Nephron progenitor cell (in vitro differentiated cells): ENCODE measurements at regions not wholly inside any gene's neighbourhood (a gene's known extent, or its start where the extent isn't known, plus 50 kb on each side); places are given as distances from the start of the nearest gene placed in this dataset.

Experiments used
- DNase-seq: peaks from one replicate; pipeline ENCODE4 v3.0.0; 2021
- H3K27ac Mint-ChIP-seq: 2 replicates; pipeline ENCODE4 v1.8.0; 2021; ENCODE audit warnings: mild to moderate bottlenecking, moderate library complexity, mixed read lengths
- H3K27me3 Mint-ChIP-seq: 2 replicates; pipeline ENCODE4 v1.8.0; 2021; ENCODE audit warnings: mild to moderate bottlenecking, low read depth, mixed read lengths; ENCODE audit not compliant: poor library complexity
- H3K36me3 Mint-ChIP-seq: 2 replicates; pipeline ENCODE4 v1.8.0; 2021; ENCODE audit warnings: low read depth, mixed read lengths
- H3K4me1 Mint-ChIP-seq: 2 replicates; pipeline ENCODE4 v1.8.0; 2021; ENCODE audit warnings: mixed read lengths
- H3K4me3 Mint-ChIP-seq: 2 replicates; pipeline ENCODE4 v1.8.0; 2021; ENCODE audit warnings: mild to moderate bottlenecking, moderate library complexity, mixed read lengths
- H3K9me3 Mint-ChIP-seq: 2 replicates; pipeline ENCODE4 v1.8.0; 2021; ENCODE audit warnings: mild to moderate bottlenecking, moderate library complexity, mixed read lengths
- CTCF ChIP-seq: fragments of 200-600 bp; sonication (generic); IDR thresholded peaks from 2 replicates; pipeline ENCODE4 v1.5.0; 2021; ENCODE audit warnings: antibody characterized with exemption

GRCh38 chr7:68235937-68236336 lies 1239.3 kb downstream of the TYW1 start:
- Mint-ChIP-seq H3K4me1 (no peaks in the 10 kb centered on the region), H3K27me3 (no peaks in the 10 kb centered on the region), H3K27ac (no peak overlapping the region), H3K36me3 (no peaks in the 10 kb centered on the region), H3K4me3 (no peak overlapping the region), H3K9me3 (peaks cover 24% of the 10 kb centered on the region)
- TF ChIP-seq CTCF, result no peak
- no peak for DNase-seq

- no peaks in the 10 kb centered on the region for H3K36me3 Mint-ChIP-seq
- no peak overlapping the region for H3K27ac Mint-ChIP-seq
- no peaks in the 10 kb centered on the region for H3K27me3 Mint-ChIP-seq
- H3K4me1 Mint-ChIP-seq, result no peaks in the 10 kb centered on the region
- DNase-seq, result no peak
- H3K9me3 Mint-ChIP-seq, result peaks cover 27% of the 10 kb centered on the region
- no peak overlapping the region for H3K4me3 Mint-ChIP-seq
- TF ChIP-seq CTCF, result no peak
Measured at GRCh38 chr7:68238204-68238805, 1241.7 kb downstream of the TYW1 start.

GRCh38 chr7:68243128-68243527 lies 1246.5 kb downstream of the TYW1 start:
- DNase-seq, result no peak
- H3K36me3 Mint-ChIP-seq, result no peaks in the 10 kb centered on the region
- TF ChIP-seq CTCF, result no peak
- peaks cover 39% of the 10 kb centered on the region for H3K4me1 Mint-ChIP-seq
- no peak overlapping the region for H3K27ac Mint-ChIP-seq
- peaks cover 3% of the 10 kb centered on the region for H3K27me3 Mint-ChIP-seq
- H3K9me3 Mint-ChIP-seq, result peaks cover 23% of the 10 kb centered on the region
- no peak overlapping the region for H3K4me3 Mint-ChIP-seq

- peaks cover 27% of the 10 kb centered on the region for H3K9me3 Mint-ChIP-seq
- no peak overlapping the region for H3K4me3 Mint-ChIP-seq
- H3K27me3 Mint-ChIP-seq, result peaks cover 3% of the 10 kb centered on the region
- H3K36me3 Mint-ChIP-seq, result no peaks in the 10 kb centered on the region
- H3K4me1 Mint-ChIP-seq, result peaks cover 39% of the 10 kb centered on the region
- no peak for DNase-seq
- H3K27ac Mint-ChIP-seq, result no peak overlapping the region
- no peak for TF ChIP-seq CTCF
Measured at GRCh38 chr7:68244389-68244788, 1247.8 kb downstream of the TYW1 start.

GRCh38 chr7:68245688-68246087 lies 1249.1 kb downstream of the TYW1 start:
- Mint-ChIP-seq H3K36me3 (no peaks in the 10 kb centered on the region), H3K27ac (no peak overlapping the region), H3K9me3 (peaks cover 25% of the 10 kb centered on the region), H3K4me1 (peaks cover 39% of the 10 kb centered on the region), H3K4me3 (no peak overlapping the region), H3K27me3 (peaks cover 6% of the 10 kb centered on the region)
- no peak for DNase-seq
- no peak for TF ChIP-seq CTCF

- DNase-seq, result peak; percentile 36
- H3K4me3 Mint-ChIP-seq, result no peak overlapping the region
Measured at GRCh38 chr7:68246189-68246633, 1249.6 kb downstream of the TYW1 start.

More at GRCh38 chr7:68246189-68246633, 1249.6 kb downstream of the TYW1 start:
- Mint-ChIP-seq H3K27ac (no peak overlapping the region), H3K4me1 (peaks cover 39% of the 10 kb centered on the region), H3K27me3 (peaks cover 6% of the 10 kb centered on the region), H3K9me3 (peaks cover 20% of the 10 kb centered on the region), H3K36me3 (no peaks in the 10 kb centered on the region)
- TF ChIP-seq CTCF, result no peak
